Loucy (cell line): ENCODE measurements at regions not wholly inside any gene's neighbourhood (a gene's known extent, or its start where the extent isn't known, plus 50 kb on each side); places are given as distances from the start of the nearest gene placed in this dataset.

Experiments
- CTCF ChIP-seq: fragments of 200-600 bp; sonication (generic); conservative IDR thresholded peaks from 2 replicates; pipeline ENCODE4 v1.5.1; 2014; ENCODE audit warnings: mild to moderate bottlenecking, antibody characterized with exemption, low read length
- EZH2phosphoT487 ChIP-seq: fragments of 200-600 bp; IDR thresholded peaks from 2 replicates; pipeline ENCODE4 v1.6.1; 2018; ENCODE audit warnings: antibody characterized with exemption, mild to moderate bottlenecking, moderate library complexity, borderline replicate concordance

GRCh38 chr3:74709951-74710350, 95.5 kb upstream of the CNTN3 start:
- no peak for TF ChIP-seq CTCF
- no peak for TF ChIP-seq EZH2phosphoT487
